K562 (cell line): ENCODE measurements at regions not wholly inside any gene's neighbourhood (a gene's known extent, or its start where the extent isn't known, plus 50 kb on each side); places are given as distances from the start of the nearest gene placed in this dataset.

Experiments used
- ATAC-seq: fragments of 200-7000 bp; cut with Tn5 transposase; 3 replicates; pipeline ENCODE4 v1.9.1; 2020; ENCODE audit warnings: moderate library complexity
- BruUV-seq: library from RNA; stranded (reverse); fragments of 400-500 nt; replicated peaks from 2 replicates; lab custom pipeline; 2021; lab: Mats Ljungman, UMichigan
- CTCF ChIA-PET: fragments of 300-600 bp; formaldehyde crosslinking; extraction: SDS; loops from one replicate; lab custom pipeline; 2021; ENCODE audit warnings: low intra/inter-chr PET ratio; lab: Yijun Ruan, JAX
- POLR2A ChIA-PET: fragments of 300-600, 350-650 bp; sonication (Branson Sonifier 250); formaldehyde crosslinking; extraction: SDS; loops from one replicate; lab custom pipeline; 2021; ENCODE audit warnings: antibody characterized with exemption, inconsistent platforms; lab: Yijun Ruan, JAX
- DNase-seq, 4 experiments: peaks; one replicate each; pipeline versions ENCODE4 v3.0.0 to v3.0.0-alpha.2; 2011 to 2018; ENCODE audit warnings: low spot score in 3 of 4, mixed read lengths in 3 of 4; ENCODE audit errors: extremely low read depth in 1 of 4
- FAIRE-seq: peaks from 2 replicates; lab custom pipeline; 2011; peaks lifted over from hg19 to GRCh38; lab: Jason Lieb, UNC
- H2AFZ ChIP-seq: 2 replicates; pipeline ENCODE4 v1.6.0; 2011; ENCODE audit warnings: low read depth, low read length, control low read depth, inconsistent platforms
- H3K27ac ChIP-seq: fragments of 200-600 bp; 3 replicates; pipeline ENCODE4 v1.8.0; 2011; ENCODE audit warnings: low read depth, mild to moderate bottlenecking, control low read depth, inconsistent platforms, low read length, moderate library complexity, mixed read lengths; ENCODE audit errors: extremely low read depth
- H3K27me3 ChIP-seq, 2 experiments: fragments of 300-600 bp in 1 of 2; 2 replicates in 1 of 2; 3 replicates in 1 of 2; pipeline versions ENCODE4 v1.6.0 to v1.8.0; 2011; ENCODE audit warnings: inconsistent platforms in 2 of 2, low read length in 2 of 2, mild to moderate bottlenecking in 1 of 2, mixed read lengths in 1 of 2, moderate library complexity in 1 of 2; ENCODE audit not compliant: control insufficient read depth in 2 of 2, insufficient read depth in 2 of 2
- H3K36me3 ChIP-seq: fragments of 300-600 bp; 3 replicates; pipeline ENCODE4 v1.8.0; 2011; ENCODE audit warnings: mild to moderate bottlenecking, low read length, inconsistent platforms; ENCODE audit not compliant: control insufficient read depth, insufficient read depth
- H3K4me1 ChIP-seq, 2 experiments: fragments of 200-600 bp in 1 of 2; replicated peaks in 1 of 2; 2 replicates in 1 of 2; 3 replicates in 1 of 2; pipeline versions ENCODE4 v1.5.1 to v1.8.0; 2011; ENCODE audit warnings: inconsistent platforms in 2 of 2, low read length in 2 of 2, mild to moderate bottlenecking in 1 of 2, mixed read lengths in 1 of 2, moderate library complexity in 1 of 2; ENCODE audit not compliant: control insufficient read depth in 2 of 2, insufficient read depth in 2 of 2
- H3K4me2 ChIP-seq: 2 replicates; pipeline ENCODE4 v1.6.1; 2011; ENCODE audit warnings: low read length, control low read depth, inconsistent platforms, mixed read lengths; ENCODE audit not compliant: insufficient read depth
- H3K4me3 ChIP-seq: fragments of 200-600 bp; sonication (generic), shearing (Covaris generic); 2 replicates; pipeline ENCODE4 v1.5.1; 2016; ENCODE audit warnings: control low read depth, inconsistent platforms
- H3K79me2 ChIP-seq: fragments of 200-600 bp; 3 replicates; pipeline ENCODE4 v1.8.0; 2011; ENCODE audit warnings: low read length, inconsistent platforms; ENCODE audit not compliant: control insufficient read depth, insufficient read depth
- H3K9ac ChIP-seq, 2 experiments: 2 replicates each; pipeline versions ENCODE4 v1.6.0 to v1.6.1; 2011; ENCODE audit warnings: low read depth in 2 of 2, low read length in 2 of 2, control low read depth in 1 of 2, inconsistent platforms in 1 of 2, mild to moderate bottlenecking in 1 of 2, mixed read lengths in 1 of 2; ENCODE audit not compliant: insufficient read depth in 1 of 2
- H3K9me1 ChIP-seq: one replicate; pipeline ENCODE4 v1.6.0; 2011; ENCODE audit warnings: inconsistent platforms, mild to moderate bottlenecking, low read length, moderate library complexity; ENCODE audit not compliant: control insufficient read depth, insufficient read depth
- H3K9me3 ChIP-seq: replicated peaks from 2 replicates; pipeline ENCODE4 v1.5.1; 2011; ENCODE audit warnings: low read depth, low read length, inconsistent platforms; ENCODE audit not compliant: control insufficient read depth, insufficient read depth
- H4K20me1 ChIP-seq: replicated peaks from 2 replicates; pipeline ENCODE4 v1.6.1; 2011; ENCODE audit warnings: low read length, inconsistent platforms, mixed read lengths; ENCODE audit not compliant: control insufficient read depth, insufficient read depth
- C11orf30 ChIP-seq: fragments of 450-650 bp; IDR thresholded peaks from 2 replicates; pipeline ENCODE4 v1.6.1; 2016; ENCODE audit warnings: low read depth, mild to moderate bottlenecking
- CHD4 ChIP-seq: fragments of 200-600 bp; sonication (generic); IDR thresholded peaks from 3 replicates; pipeline ENCODE4 v1.6.1; 2012; ENCODE audit warnings: low read depth, mild to moderate bottlenecking, mixed read lengths, low read length, inconsistent platforms; ENCODE audit not compliant: insufficient read depth, insufficient replicate concordance, poor library complexity, severe bottlenecking
- GTF2E2 ChIP-seq: fragments of 200-800 bp; sonication (Bioruptor generic); IDR thresholded peaks from 2 replicates; pipeline ENCODE4 v1.6.1; 2016; ENCODE audit warnings: missing genetic modification characterization, missing compliant biosample characterization
- KDM5B ChIP-seq: fragments of 200-600 bp; sonication (generic); IDR thresholded peaks from 2 replicates; pipeline ENCODE4 v1.6.1; 2012; ENCODE audit warnings: low read depth, mild to moderate bottlenecking, moderate library complexity, low read length, control low read depth, inconsistent platforms; ENCODE audit not compliant: insufficient replicate concordance
- MCM7 ChIP-seq, 2 experiments: fragments of 450-650 bp; IDR thresholded peaks; 2 replicates each; pipeline ENCODE4 v1.6.1; 2016 to 2018
- NEUROD1 ChIP-seq: fragments of 150-350 bp; IDR thresholded peaks from 2 replicates; pipeline ENCODE4 v1.6.1; 2014; ENCODE audit warnings: borderline replicate concordance, low read length, low read depth; ENCODE audit not compliant: partially characterized antibody
- NONO ChIP-seq, 2 experiments: fragments of 200-400 bp in 1 of 2; fragments of 450-650 bp in 1 of 2; formaldehyde crosslinking in 1 of 2; IDR thresholded peaks; 2 replicates each; pipeline ENCODE4 v1.6.1; 2017; ENCODE audit warnings: low read depth in 2 of 2, mild to moderate bottlenecking in 2 of 2, moderate library complexity in 2 of 2, low read length in 1 of 2
- SMAD3 ChIP-seq: fragments of 450-650 bp; formaldehyde crosslinking; conservative IDR thresholded peaks from 2 replicates; pipeline ENCODE4 v1.4.0; 2020; ENCODE audit warnings: mild to moderate bottlenecking
- SNRNP70 ChIP-seq: fragments of 200-400 bp; formaldehyde crosslinking; optimal IDR thresholded peaks from 2 replicates; pipeline ENCODE3; 2017; ENCODE audit warnings: low read depth, low read length
- ZBTB26 ChIP-seq: fragments of 450-650 bp; formaldehyde crosslinking; IDR thresholded peaks from 2 replicates; pipeline ENCODE4 v1.4.0; 2022; ENCODE audit warnings: missing genetic modification characterization
- ZC3H8 ChIP-seq: fragments of 450-650 bp; IDR thresholded peaks from 2 replicates; pipeline ENCODE4 v1.6.1; 2017
- ZNF133 ChIP-seq: fragments of 250-450 bp; sonication (Bioruptor Pico); IDR thresholded peaks from 2 replicates; pipeline ENCODE4 v1.4.0; 2020; ENCODE audit warnings: mild to moderate bottlenecking
- ZNF165 ChIP-seq: fragments of 250-450 bp; sonication (Bioruptor Pico); IDR thresholded peaks from 2 replicates; pipeline ENCODE4 v1.4.0; 2020; ENCODE audit warnings: borderline replicate concordance
- ZNF668 ChIP-seq: fragments of 250-450 bp; sonication (Bioruptor Pico); IDR thresholded peaks from 2 replicates; pipeline ENCODE4 v1.8.0; 2022; ENCODE audit warnings: mild to moderate bottlenecking, inconsistent platforms
- in situ Hi-C: fragments of 300-500 bp; cut with MboI; formaldehyde crosslinking; loops from 4 replicates; pipeline ENCODE4 v1.15.0; 2018; ENCODE audit warnings: inconsistent platforms, mixed read lengths
- intact Hi-C: fragments of 100-400 bp; cut with micrococcal nuclease; formaldehyde crosslinking; loops from 2 replicates; pipeline ENCODE4 v1.14.2; 2022
- TF ChIP-seq, protein P1 (sequence below): sonication (generic); formaldehyde crosslinking; IDR thresholded peaks from 2 replicates; pipeline ENCODE4 v1.8.0; 2023; ENCODE audit warnings: mild to moderate bottlenecking, missing genetic modification reagents
- TF ChIP-seq, protein P2 (sequence below): fragments of 450-650 bp; IDR thresholded peaks from 2 replicates; pipeline ENCODE4 v1.6.1; 2016; ENCODE audit warnings: missing biosample characterization, missing genetic modification characterization
- TF ChIP-seq, protein P3 (sequence below): fragments of 450-650 bp; IDR thresholded peaks from 2 replicates; pipeline ENCODE4 v1.6.1; 2016

DNA sequence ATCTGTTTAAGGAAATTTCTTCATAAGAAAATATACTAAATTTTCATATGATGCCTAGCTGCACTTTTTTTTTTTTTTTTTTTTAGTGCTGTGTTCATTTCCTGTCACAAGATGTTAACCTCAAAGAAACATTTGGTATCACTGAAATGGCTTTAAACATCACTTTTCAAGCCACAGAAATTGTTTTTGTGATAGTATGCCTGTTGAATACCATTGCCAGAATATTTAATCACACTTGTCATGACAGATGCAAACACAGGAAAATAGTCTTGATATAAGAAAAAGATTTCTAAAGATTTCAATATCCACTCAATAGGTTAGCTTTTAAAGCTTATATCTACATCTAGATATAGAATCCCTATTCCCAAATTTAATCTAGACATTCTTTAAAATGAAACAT is 608.5 kb upstream of the AGTR1 start:
- CTCF ChIA-PET: no interaction called here
- H3K36me3 ChIP-seq: no peaks in the 10 kb centered on the region
- POLR2A ChIA-PET: no interaction called here
- no peaks in the 10 kb centered on the region for H3K27me3 ChIP-seq
- in situ Hi-C loops: no loop called here
- H3K4me2 ChIP-seq: no peak overlapping the region
- no peaks in the 10 kb centered on the region for H3K4me1 ChIP-seq
- H2AFZ ChIP-seq: no peak overlapping the region
- FAIRE-seq: no peak
- H3K9me3 ChIP-seq: no peaks in the 10 kb centered on the region
- H3K4me3 ChIP-seq: no peak overlapping the region
- H3K27ac ChIP-seq: no peak overlapping the region
- no TSS peak for BruUV-seq
- DNase-seq: no peak
- H3K79me2 ChIP-seq: no peaks in the 10 kb centered on the region
- no peaks in the 10 kb centered on the region for H3K9me1 ChIP-seq
- H4K20me1 ChIP-seq: no peaks in the 10 kb centered on the region
- intact Hi-C loops: no loop called here
- ATAC-seq: no peak
- no peak overlapping the region for H3K9ac ChIP-seq
- no peak for TF ChIP-seq ZC3H8
- no peak for TF ChIP-seq ZNF668 (CRISPR knock-in tag)
- TF ChIP-seq ZNF165: no peak
- no peak for TF ChIP-seq NEUROD1
- TF ChIP-seq SMAD3: no peak
- TF ChIP-seq, protein P1, sequence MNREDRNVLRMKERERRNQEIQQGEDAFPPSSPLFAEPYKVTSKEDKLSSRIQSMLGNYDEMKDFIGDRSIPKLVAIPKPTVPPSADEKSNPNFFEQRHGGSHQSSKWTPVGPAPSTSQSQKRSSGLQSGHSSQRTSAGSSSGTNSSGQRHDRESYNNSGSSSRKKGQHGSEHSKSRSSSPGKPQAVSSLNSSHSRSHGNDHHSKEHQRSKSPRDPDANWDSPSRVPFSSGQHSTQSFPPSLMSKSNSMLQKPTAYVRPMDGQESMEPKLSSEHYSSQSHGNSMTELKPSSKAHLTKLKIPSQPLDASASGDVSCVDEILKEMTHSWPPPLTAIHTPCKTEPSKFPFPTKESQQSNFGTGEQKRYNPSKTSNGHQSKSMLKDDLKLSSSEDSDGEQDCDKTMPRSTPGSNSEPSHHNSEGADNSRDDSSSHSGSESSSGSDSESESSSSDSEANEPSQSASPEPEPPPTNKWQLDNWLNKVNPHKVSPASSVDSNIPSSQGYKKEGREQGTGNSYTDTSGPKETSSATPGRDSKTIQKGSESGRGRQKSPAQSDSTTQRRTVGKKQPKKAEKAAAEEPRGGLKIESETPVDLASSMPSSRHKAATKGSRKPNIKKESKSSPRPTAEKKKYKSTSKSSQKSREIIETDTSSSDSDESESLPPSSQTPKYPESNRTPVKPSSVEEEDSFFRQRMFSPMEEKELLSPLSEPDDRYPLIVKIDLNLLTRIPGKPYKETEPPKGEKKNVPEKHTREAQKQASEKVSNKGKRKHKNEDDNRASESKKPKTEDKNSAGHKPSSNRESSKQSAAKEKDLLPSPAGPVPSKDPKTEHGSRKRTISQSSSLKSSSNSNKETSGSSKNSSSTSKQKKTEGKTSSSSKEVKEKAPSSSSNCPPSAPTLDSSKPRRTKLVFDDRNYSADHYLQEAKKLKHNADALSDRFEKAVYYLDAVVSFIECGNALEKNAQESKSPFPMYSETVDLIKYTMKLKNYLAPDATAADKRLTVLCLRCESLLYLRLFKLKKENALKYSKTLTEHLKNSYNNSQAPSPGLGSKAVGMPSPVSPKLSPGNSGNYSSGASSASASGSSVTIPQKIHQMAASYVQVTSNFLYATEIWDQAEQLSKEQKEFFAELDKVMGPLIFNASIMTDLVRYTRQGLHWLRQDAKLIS (CRISPR knock-in tag): no peak
- TF ChIP-seq CHD4: no peak
- no peak for TF ChIP-seq NONO (IDR thresholded peaks at IDR 0.05; ENCODE audit: low read depth in 2 of 2, low read length in 1 of 2)
- no peak for TF ChIP-seq KDM5B
- TF ChIP-seq, protein P2, sequence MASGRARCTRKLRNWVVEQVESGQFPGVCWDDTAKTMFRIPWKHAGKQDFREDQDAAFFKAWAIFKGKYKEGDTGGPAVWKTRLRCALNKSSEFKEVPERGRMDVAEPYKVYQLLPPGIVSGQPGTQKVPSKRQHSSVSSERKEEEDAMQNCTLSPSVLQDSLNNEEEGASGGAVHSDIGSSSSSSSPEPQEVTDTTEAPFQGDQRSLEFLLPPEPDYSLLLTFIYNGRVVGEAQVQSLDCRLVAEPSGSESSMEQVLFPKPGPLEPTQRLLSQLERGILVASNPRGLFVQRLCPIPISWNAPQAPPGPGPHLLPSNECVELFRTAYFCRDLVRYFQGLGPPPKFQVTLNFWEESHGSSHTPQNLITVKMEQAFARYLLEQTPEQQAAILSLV: no peak
- no peak for TF ChIP-seq ZBTB26 (CRISPR knock-in tag)
- no peak for TF ChIP-seq MCM7 (IDR thresholded peaks at IDR 0.05)
- TF ChIP-seq C11orf30: no peak
- TF ChIP-seq GTF2E2 (tag): no peak
- no peak for TF ChIP-seq ZNF133 (CRISPR knock-in tag)
- TF ChIP-seq, protein P3, sequence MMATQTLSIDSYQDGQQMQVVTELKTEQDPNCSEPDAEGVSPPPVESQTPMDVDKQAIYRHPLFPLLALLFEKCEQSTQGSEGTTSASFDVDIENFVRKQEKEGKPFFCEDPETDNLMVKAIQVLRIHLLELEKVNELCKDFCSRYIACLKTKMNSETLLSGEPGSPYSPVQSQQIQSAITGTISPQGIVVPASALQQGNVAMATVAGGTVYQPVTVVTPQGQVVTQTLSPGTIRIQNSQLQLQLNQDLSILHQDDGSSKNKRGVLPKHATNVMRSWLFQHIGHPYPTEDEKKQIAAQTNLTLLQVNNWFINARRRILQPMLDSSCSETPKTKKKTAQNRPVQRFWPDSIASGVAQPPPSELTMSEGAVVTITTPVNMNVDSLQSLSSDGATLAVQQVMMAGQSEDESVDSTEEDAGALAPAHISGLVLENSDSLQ: no peak
- TF ChIP-seq SNRNP70: no peak
